ENCODE measurements at regions not wholly inside any gene's neighbourhood (a gene's known extent, or its start where the extent isn't known, plus 50 kb on each side); places are given as distances from the start of the nearest gene placed in this dataset.
A peak's percentile ranks its signal among the peaks of the same experiment; 100 is the strongest.
"Not testable (repeated sequence)": the region's sequence is repeated elsewhere in the genome, so short reads cannot be mapped to it uniquely, and the experiment has no call there.

DNA sequence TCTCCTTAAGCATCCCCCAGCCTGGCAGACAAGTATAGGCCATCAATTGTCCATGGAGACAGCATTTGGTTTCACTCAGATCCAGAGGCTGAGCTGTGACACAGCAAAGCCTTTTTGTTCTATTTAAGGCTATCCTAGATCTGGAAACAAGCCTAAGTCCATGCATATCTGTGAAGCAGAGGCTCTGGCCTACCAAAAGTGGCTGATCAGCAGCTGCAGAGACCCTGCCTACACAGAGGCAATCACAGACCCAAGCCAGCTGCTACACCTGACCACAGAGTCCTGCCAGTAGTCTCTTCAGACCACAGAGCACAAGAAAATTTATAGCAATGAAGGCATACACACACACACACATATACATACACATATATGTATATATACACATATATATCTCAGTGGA is 501.7 kb upstream of the ARPP21 start:
- H3K27me3 ChIP-seq (ENCODE audit: control insufficient read depth, insufficient read depth, low read length): no peaks in the 10 kb centered on the region
- ATAC-seq (ENCODE audit: low read depth in 2 of 2): no peak
- Mint-ChIP-seq H3K27me3 (no peaks in the 10 kb centered on the region), H3K4me3 (no peak overlapping the region), H3K27ac (no peak overlapping the region), H3K36me3 (no peaks in the 10 kb centered on the region), H3K4me1 (no peaks in the 10 kb centered on the region), H3K9me3 (peaks cover 1 to 11% (median 5%) of the 10 kb centered on the region in 7 donors)
- DNase-seq: no peak
- no peaks in the 10 kb centered on the region for H3K36me3 ChIP-seq (ENCODE audit: control insufficient read depth, insufficient read depth, low read length)
- no peak overlapping the region for H3K4me3 ChIP-seq (ENCODE audit: low read depth, low read length)
- H3K27ac ChIP-seq (ENCODE audit: insufficient read depth, low read length, poor library complexity, severe bottlenecking): no peak overlapping the region
- H3K9me3 ChIP-seq (ENCODE audit: control insufficient read depth in 2 of 2, low read length in 2 of 2): no peaks in the 10 kb centered on the region
- no peaks in the 10 kb centered on the region for H3K4me1 ChIP-seq (ENCODE audit: control insufficient read depth, insufficient read depth, low read length, poor library complexity, severe bottlenecking)

DNA sequence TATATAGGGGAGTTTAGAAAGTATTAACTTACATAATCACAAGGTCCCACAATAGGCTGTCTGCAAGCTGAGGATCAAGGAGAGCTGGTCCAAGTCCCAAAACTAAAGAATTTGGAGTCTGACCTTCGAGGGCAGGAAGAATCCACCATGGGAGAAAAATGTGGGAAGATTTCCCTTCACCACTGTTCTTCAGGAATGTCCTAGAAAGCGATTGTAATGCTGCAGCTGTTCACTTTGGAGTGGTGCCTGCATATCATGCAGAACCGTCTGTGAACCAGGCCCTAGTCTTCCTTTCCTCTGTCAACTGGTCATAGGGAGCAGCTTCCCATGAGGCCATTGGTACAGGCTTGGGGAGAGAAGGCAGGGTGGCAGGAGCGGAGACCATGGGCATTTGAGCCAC is 497.9 kb upstream of the ARPP21 start:
- no peaks in the 10 kb centered on the region for H3K27me3 Mint-ChIP-seq

DNA sequence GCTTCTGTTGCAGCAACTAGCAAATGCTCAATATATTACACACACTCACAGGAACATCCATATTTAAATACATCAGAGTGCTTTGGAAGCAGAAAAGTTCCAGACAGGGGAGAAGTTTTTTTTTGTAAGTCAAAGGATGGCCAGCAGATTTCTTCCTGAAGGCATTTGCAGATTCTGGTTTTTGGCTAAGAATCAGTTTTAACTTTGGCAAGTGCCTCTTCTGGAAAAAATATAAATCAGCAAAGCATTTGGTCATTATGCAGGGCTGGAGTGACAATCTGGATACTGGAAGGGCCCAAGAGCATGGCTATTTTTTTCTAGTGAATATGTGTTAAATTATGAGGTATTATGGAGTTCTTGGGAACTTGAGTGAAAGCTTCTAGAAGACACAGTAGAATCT is 495.3 kb upstream of the ARPP21 start:
- Mint-ChIP-seq H3K27ac (no peak overlapping the region), H3K36me3 (no peaks in the 10 kb centered on the region), H3K27me3 (no peaks in the 10 kb centered on the region), H3K4me3 (no peak overlapping the region), H3K9me3 (peaks cover 0 to 8% (median 4%) of the 10 kb centered on the region in 7 donors), H3K4me1 (no peaks in the 10 kb centered on the region)
- peaks cover 0 to 3% of the 10 kb centered on the region in 2 experiments for H3K9me3 ChIP-seq (ENCODE audit: control insufficient read depth in 2 of 2, low read length in 2 of 2)
- DNase-seq (no peak), ATAC-seq (ENCODE audit: low read depth in 2 of 2) (no peak)
- no peaks in the 10 kb centered on the region for H3K4me1 ChIP-seq (ENCODE audit: control insufficient read depth, insufficient read depth, low read length, poor library complexity, severe bottlenecking)
- H3K27me3 ChIP-seq (ENCODE audit: control insufficient read depth, insufficient read depth, low read length): no peaks in the 10 kb centered on the region
- no peaks in the 10 kb centered on the region for H3K36me3 ChIP-seq (ENCODE audit: control insufficient read depth, insufficient read depth, low read length)
- no peak overlapping the region for H3K27ac ChIP-seq (ENCODE audit: insufficient read depth, low read length, poor library complexity, severe bottlenecking)
- H3K4me3 ChIP-seq (ENCODE audit: low read depth, low read length): no peak overlapping the region

More for the DNA sequence above, 497.9 kb upstream of the ARPP21 start:
- H3K27me3 ChIP-seq (ENCODE audit: control insufficient read depth, insufficient read depth, low read length): no peaks in the 10 kb centered on the region
- peaks cover 0 to 3% of the 10 kb centered on the region in 2 experiments for H3K9me3 ChIP-seq (ENCODE audit: control insufficient read depth in 2 of 2, low read length in 2 of 2)
- no peak for ATAC-seq (ENCODE audit: low read depth in 2 of 2)
- H3K36me3 Mint-ChIP-seq: no peaks in the 10 kb centered on the region
- H3K27ac ChIP-seq (ENCODE audit: insufficient read depth, low read length, poor library complexity, severe bottlenecking): no peak overlapping the region
- H3K4me1 Mint-ChIP-seq: no peaks in the 10 kb centered on the region
- peaks cover 0 to 8% (median 2%) of the 10 kb centered on the region in 7 donors for H3K9me3 Mint-ChIP-seq
- no peaks in the 10 kb centered on the region for H3K36me3 ChIP-seq (ENCODE audit: control insufficient read depth, insufficient read depth, low read length)
- no peak overlapping the region for H3K4me3 Mint-ChIP-seq
- no peaks in the 10 kb centered on the region for H3K4me1 ChIP-seq (ENCODE audit: control insufficient read depth, insufficient read depth, low read length, poor library complexity, severe bottlenecking)
- H3K27ac Mint-ChIP-seq: no peak overlapping the region
- no peak for DNase-seq
- no peak overlapping the region for H3K4me3 ChIP-seq (ENCODE audit: low read depth, low read length)

DNA sequence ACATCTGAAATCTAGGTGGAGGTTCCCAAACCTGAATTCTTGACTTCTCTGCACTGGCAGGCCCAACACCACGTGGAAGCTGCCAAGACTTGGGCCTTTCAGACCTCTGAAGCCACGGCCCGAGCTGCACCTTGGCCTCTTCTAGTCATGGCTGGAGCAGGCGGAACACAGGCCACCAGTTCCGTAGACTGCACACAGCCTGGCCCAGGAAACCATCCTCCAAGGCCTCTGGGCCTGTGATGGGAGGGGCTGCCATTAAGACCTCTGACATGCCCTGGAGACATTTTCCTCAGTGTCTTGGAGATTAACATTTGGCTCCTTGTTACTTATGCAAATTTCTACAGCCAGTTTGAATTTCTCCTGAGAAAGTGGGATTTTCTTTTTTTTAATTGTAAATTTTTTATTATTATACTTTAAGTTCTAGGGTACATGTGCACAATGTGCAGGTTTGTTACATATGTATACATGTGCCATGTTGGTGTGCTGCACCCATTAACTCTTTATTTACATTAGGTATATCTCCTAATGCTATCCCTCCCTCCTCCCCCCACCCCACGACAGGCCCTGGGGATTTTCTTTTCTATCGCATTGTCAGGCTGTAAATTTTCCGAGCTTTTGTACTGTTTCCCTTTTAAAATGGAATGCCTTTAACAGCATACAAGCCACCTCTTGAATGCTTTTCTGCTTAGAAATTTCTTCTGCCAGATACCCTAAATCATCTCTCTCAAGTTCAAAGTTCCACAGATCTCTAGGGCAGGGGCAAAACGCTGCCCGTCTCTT is 492.9 kb upstream of the ARPP21 start:
- not testable (repeated sequence) for H3K36me3 ChIP-seq (ENCODE audit: control insufficient read depth, insufficient read depth, low read length); H3K4me1 Mint-ChIP-seq; H3K36me3 Mint-ChIP-seq; H3K9me3 ChIP-seq (ENCODE audit: control insufficient read depth in 2 of 2, low read length in 2 of 2); H3K27me3 Mint-ChIP-seq; H3K27ac ChIP-seq (ENCODE audit: insufficient read depth, low read length, poor library complexity, severe bottlenecking); H3K9me3 Mint-ChIP-seq; H3K4me1 ChIP-seq (ENCODE audit: control insufficient read depth, insufficient read depth, low read length, poor library complexity, severe bottlenecking); H3K27me3 ChIP-seq (ENCODE audit: control insufficient read depth, insufficient read depth, low read length); H3K4me3 ChIP-seq (ENCODE audit: low read depth, low read length); DNase-seq; ATAC-seq (ENCODE audit: low read depth in 2 of 2); H3K27ac Mint-ChIP-seq
- peak overlapping the region in 1 of 4 donors; percentile 69 for H3K4me3 Mint-ChIP-seq

DNA sequence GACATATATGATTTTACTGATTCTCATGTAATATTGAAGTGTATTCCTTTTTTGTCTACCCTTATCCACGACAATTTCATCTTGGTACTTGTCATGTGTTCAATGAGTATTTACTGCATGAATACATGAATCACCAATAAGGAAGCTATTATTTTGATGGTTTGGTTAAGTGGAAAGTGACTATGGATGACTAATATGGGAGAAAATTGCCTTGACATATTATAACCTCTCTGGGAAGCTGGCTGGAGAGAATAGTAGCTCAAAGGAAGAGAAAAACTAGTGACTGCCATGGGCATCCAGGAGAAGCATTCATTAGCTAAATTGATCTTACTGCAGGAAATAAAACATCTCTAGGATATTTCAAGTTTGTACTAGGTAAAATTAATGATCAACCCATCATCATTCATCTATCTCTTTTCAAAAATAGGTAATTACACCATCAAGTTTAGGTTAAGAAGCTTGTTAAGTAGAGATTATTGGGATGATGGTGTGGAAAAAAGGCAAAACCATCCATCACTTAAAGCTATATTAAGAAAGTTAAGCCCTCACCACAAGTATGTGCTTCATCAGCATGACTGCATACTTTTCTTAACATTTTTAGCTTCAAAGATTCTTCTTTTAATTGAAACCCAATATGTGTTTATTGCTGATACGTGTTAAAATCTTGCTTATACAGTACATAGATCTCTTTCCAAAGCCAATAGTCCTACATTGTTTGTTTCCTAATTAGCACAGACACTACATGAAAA is 455.2 kb upstream of the ARPP21 start:
- Histone ChIP-seq H3K27ac (ENCODE audit: insufficient read depth, low read length, poor library complexity, severe bottlenecking) (no peak overlapping the region), H3K9me3 (ENCODE audit: control insufficient read depth in 2 of 2, low read length in 2 of 2) (no peaks in the 10 kb centered on the region), H3K27me3 (ENCODE audit: control insufficient read depth, insufficient read depth, low read length) (no peaks in the 10 kb centered on the region), H3K4me3 (ENCODE audit: low read depth, low read length) (no peak overlapping the region), H3K36me3 (ENCODE audit: control insufficient read depth, insufficient read depth, low read length) (no peaks in the 10 kb centered on the region), H3K4me1 (ENCODE audit: control insufficient read depth, insufficient read depth, low read length, poor library complexity, severe bottlenecking) (no peaks in the 10 kb centered on the region)
- peaks cover 0 to 38% (median 8%) of the 10 kb centered on the region in 7 donors for H3K9me3 Mint-ChIP-seq
- no peak overlapping the region for H3K4me3 Mint-ChIP-seq
- no peaks in the 10 kb centered on the region for H3K36me3 Mint-ChIP-seq
- H3K4me1 Mint-ChIP-seq: no peaks in the 10 kb centered on the region
- ATAC-seq (ENCODE audit: low read depth in 2 of 2) (no peak), DNase-seq (no peak)
- H3K27ac Mint-ChIP-seq: no peak overlapping the region
- H3K27me3 Mint-ChIP-seq: no peaks in the 10 kb centered on the region

DNA sequence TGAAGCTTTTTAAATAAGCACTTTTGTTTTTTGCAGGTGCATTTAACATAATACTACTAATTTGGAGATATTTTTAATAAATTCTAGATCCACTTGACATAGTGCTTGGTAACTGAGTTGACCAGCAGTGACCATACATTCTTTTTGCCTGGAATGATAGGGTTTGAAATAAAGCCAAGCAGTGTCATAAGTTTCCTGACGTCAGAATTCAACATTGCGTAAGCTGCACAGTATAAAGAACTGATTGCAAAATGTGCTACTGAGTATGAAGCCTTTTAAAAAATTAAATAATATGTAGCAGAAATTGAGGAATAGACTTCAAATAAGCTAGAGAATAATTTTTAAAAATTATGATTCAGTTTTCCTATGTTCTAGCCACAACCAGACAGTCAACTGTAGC is 454.6 kb upstream of the ARPP21 start:
- H3K4me3 ChIP-seq (ENCODE audit: low read depth, low read length): no peak overlapping the region
- no peaks in the 10 kb centered on the region for H3K4me1 ChIP-seq (ENCODE audit: control insufficient read depth, insufficient read depth, low read length, poor library complexity, severe bottlenecking)
- no peak for ATAC-seq (ENCODE audit: low read depth in 2 of 2)
- H3K4me3 Mint-ChIP-seq: no peak overlapping the region
- no peaks in the 10 kb centered on the region for H3K27me3 Mint-ChIP-seq
- no peak for DNase-seq
- no peak overlapping the region for H3K27ac Mint-ChIP-seq
- peaks cover 0 to 38% (median 8%) of the 10 kb centered on the region in 7 donors for H3K9me3 Mint-ChIP-seq
- H3K36me3 Mint-ChIP-seq: no peaks in the 10 kb centered on the region
- H3K4me1 Mint-ChIP-seq: no peaks in the 10 kb centered on the region
- no peak overlapping the region for H3K27ac ChIP-seq (ENCODE audit: insufficient read depth, low read length, poor library complexity, severe bottlenecking)
- no peaks in the 10 kb centered on the region for H3K27me3 ChIP-seq (ENCODE audit: control insufficient read depth, insufficient read depth, low read length)
- H3K9me3 ChIP-seq (ENCODE audit: control insufficient read depth in 2 of 2, low read length in 2 of 2): peaks cover 0 to 4% of the 10 kb centered on the region in 2 experiments
- H3K36me3 ChIP-seq (ENCODE audit: control insufficient read depth, insufficient read depth, low read length): no peaks in the 10 kb centered on the region

DNA sequence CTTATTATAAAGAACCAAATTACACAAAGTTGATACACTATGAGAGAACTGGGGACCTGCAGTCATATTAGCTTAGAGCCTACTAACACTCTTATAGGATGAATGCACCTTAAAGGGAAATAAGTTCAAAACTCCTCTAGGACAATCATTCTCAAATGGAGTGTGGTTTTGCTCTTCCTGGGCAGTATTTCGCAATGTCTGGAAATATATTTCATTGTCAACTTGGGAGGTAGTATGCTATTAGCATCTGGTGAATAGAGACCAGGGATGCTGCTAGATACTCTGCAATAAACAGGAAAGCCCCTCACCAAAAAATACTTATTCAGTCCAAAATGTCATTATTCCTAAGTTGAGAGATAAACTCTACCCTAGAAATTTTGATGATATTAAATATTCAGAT is 451.4 kb upstream of the ARPP21 start:
- Histone ChIP-seq H3K9me3 (ENCODE audit: control insufficient read depth in 2 of 2, low read length in 2 of 2) (peaks cover 2 to 4% of the 10 kb centered on the region in 2 experiments), H3K36me3 (ENCODE audit: control insufficient read depth, insufficient read depth, low read length) (no peaks in the 10 kb centered on the region), H3K4me1 (ENCODE audit: control insufficient read depth, insufficient read depth, low read length, poor library complexity, severe bottlenecking) (no peaks in the 10 kb centered on the region), H3K4me3 (ENCODE audit: low read depth, low read length) (no peak overlapping the region), H3K27me3 (ENCODE audit: control insufficient read depth, insufficient read depth, low read length) (no peaks in the 10 kb centered on the region), H3K27ac (ENCODE audit: insufficient read depth, low read length, poor library complexity, severe bottlenecking) (no peak overlapping the region)
- DNase-seq (no peak), ATAC-seq (ENCODE audit: low read depth in 2 of 2) (no peak)
- Mint-ChIP-seq H3K36me3 (no peaks in the 10 kb centered on the region), H3K4me1 (no peaks in the 10 kb centered on the region), H3K27ac (no peak overlapping the region), H3K4me3 (no peak overlapping the region), H3K9me3 (peaks cover 0 to 28% (median 4%) of the 10 kb centered on the region in 7 donors), H3K27me3 (no peaks in the 10 kb centered on the region)
